BE2C (cell line): ENCODE measurements at regions not wholly inside any gene's neighbourhood (a gene's known extent, or its start where the extent isn't known, plus 50 kb on each side); places are given as distances from the start of the nearest gene placed in this dataset.
"Not testable (repeated sequence)": the region's sequence is repeated elsewhere in the genome, so short reads cannot be mapped to it uniquely, and the experiment has no call there.

Experiments
- DNase-seq: peaks from one replicate; pipeline ENCODE4 v3.0.0-alpha.2; 2020
- H3K27me3 ChIP-seq: fragments of 250-450 bp; sonication (Bioruptor Pico); 2 replicates; pipeline ENCODE4 v1.5.1; 2020; ENCODE audit warnings: mild to moderate bottlenecking
- H3K36me3 ChIP-seq: fragments of 250-450 bp; sonication (Bioruptor Pico); 2 replicates; pipeline ENCODE4 v1.5.1; 2020; ENCODE audit warnings: mild to moderate bottlenecking
- H3K4me1 ChIP-seq: fragments of 250-450 bp; sonication (Bioruptor Pico); 2 replicates; pipeline ENCODE4 v1.5.1; 2020
- H3K4me3 ChIP-seq: 2 replicates; pipeline ENCODE4 v1.5.1; 2011; ENCODE audit warnings: low read depth, low read length
- H3K9me3 ChIP-seq: fragments of 250-450 bp; sonication (Bioruptor Pico); 2 replicates; pipeline ENCODE4 v1.5.1; 2020
- CTCF ChIP-seq: IDR thresholded peaks from 2 replicates; pipeline ENCODE4 v1.5.1; 2012; ENCODE audit warnings: mild to moderate bottlenecking, low read depth, low read length

- peaks cover 9% of the 10 kb centered on the region for H3K4me1 ChIP-seq
- TF ChIP-seq CTCF, result no peak
- H3K4me3 ChIP-seq, result no peak overlapping the region
- no peaks in the 10 kb centered on the region for H3K36me3 ChIP-seq
- no peaks in the 10 kb centered on the region for H3K27me3 ChIP-seq
- no peak for DNase-seq
- 0 out of 2 replicates have a peak, but pooled peaks cover 3% of the 10 kb centered on the region for H3K9me3 ChIP-seq
Measured at GRCh38 chr22:27250418-27250817, 551.1 kb downstream of the MN1 start.

- TF ChIP-seq CTCF, result no peak
- Histone ChIP-seq H3K4me1 (peaks cover 9% of the 10 kb centered on the region), H3K4me3 (no peak overlapping the region), H3K9me3 (0 out of 2 replicates have a peak, but pooled peaks cover 3% of the 10 kb centered on the region), H3K36me3 (no peaks in the 10 kb centered on the region), H3K27me3 (no peaks in the 10 kb centered on the region)
- no peak for DNase-seq
Measured at GRCh38 chr22:27250886-27251285, 550.7 kb downstream of the MN1 start.

- Histone ChIP-seq H3K4me3 (no peak overlapping the region), H3K27me3 (no peaks in the 10 kb centered on the region), H3K4me1 (peaks cover 9% of the 10 kb centered on the region), H3K36me3 (no peaks in the 10 kb centered on the region), H3K9me3 (peaks cover 5% of the 10 kb centered on the region; the same call in 1 of the 2 replicates)
- TF ChIP-seq CTCF, result 0 out of 2 replicates have a peak, but pooled peaks have one; percentile 10
- no peak for DNase-seq
Measured at GRCh38 chr22:27251563-27251962, 550.0 kb downstream of the MN1 start.

GRCh38 chr22:27252282-27253049 lies 549.1 kb downstream of the MN1 start:
- H3K4me3 ChIP-seq, result no peak overlapping the region
- TF ChIP-seq CTCF, result no peak
- H3K27me3 ChIP-seq, result no peaks in the 10 kb centered on the region
- peak; percentile 32 for DNase-seq
- H3K9me3 ChIP-seq, result peaks cover 5% of the 10 kb centered on the region; the same call in 1 of the 2 replicates
- H3K36me3 ChIP-seq, result no peaks in the 10 kb centered on the region
- H3K4me1 ChIP-seq, result peaks cover 9% of the 10 kb centered on the region

- no peak for DNase-seq
- peaks cover 5% of the 10 kb centered on the region; the same call in 1 of the 2 replicates for H3K9me3 ChIP-seq
- no peak for TF ChIP-seq CTCF
- no peak overlapping the region for H3K4me3 ChIP-seq
- H3K4me1 ChIP-seq, result peaks cover 6% of the 10 kb centered on the region
- H3K36me3 ChIP-seq, result no peaks in the 10 kb centered on the region
- no peaks in the 10 kb centered on the region for H3K27me3 ChIP-seq
Measured at GRCh38 chr22:27253108-27253902, 548.3 kb downstream of the MN1 start.

- H3K4me3 ChIP-seq, H3K27me3 ChIP-seq, H3K4me1 ChIP-seq, DNase-seq, H3K9me3 ChIP-seq, H3K36me3 ChIP-seq: not testable (repeated sequence)
Measured at GRCh38 chr22:27254063-27254462, 547.5 kb downstream of the MN1 start.
